Uterus (tissue), 2 donors: ENCODE measurements at regions not wholly inside any gene's neighbourhood (a gene's known extent, or its start where the extent isn't known, plus 50 kb on each side); places are given as distances from the start of the nearest gene placed in this dataset.

Experiments used
- CTCF ChIP-seq, 4 experiments: fragments of 200-600 bp in 2 of 4; fragments of 450-650 bp in 2 of 4; sonication (generic) in 2 of 4; IDR thresholded peaks; one replicate each; pipeline ENCODE4 v1.5.1; 2016 to 2019; ENCODE audit warnings: antibody characterized with exemption in 4 of 4, mild to moderate bottlenecking in 2 of 4, moderate library complexity in 1 of 4
- POLR2A ChIP-seq, 2 donors: fragments of 450-650 bp; IDR thresholded peaks; one replicate each; pipeline ENCODE4 v1.6.1; 2016; ENCODE audit warnings: antibody characterized with exemption in 2 of 2, mild to moderate bottlenecking in 1 of 2, moderate library complexity in 1 of 2

GRCh38 chr14:38904959-38905358 lies 198.1 kb downstream of the SEC23A start:
- no peak for TF ChIP-seq CTCF (IDR thresholded peaks at IDR 0.05)
- TF ChIP-seq POLR2A (IDR thresholded peaks at IDR 0.05) = no peak
